H9 (cell line): ENCODE measurements at regions not wholly inside any gene's neighbourhood (a gene's known extent, or its start where the extent isn't known, plus 50 kb on each side); places are given as distances from the start of the nearest gene placed in this dataset.
"Not testable (repeated sequence)": the region's sequence is repeated elsewhere in the genome, so short reads cannot be mapped to it uniquely, and the experiment has no call there.

Experiments used
- DNase-seq: peaks from one replicate; pipeline ENCODE4 v3.0.0-alpha.2; 2017
- H2AFZ ChIP-seq: one replicate; pipeline ENCODE4 v1.6.1; 2013; ENCODE audit warnings: mild to moderate bottlenecking, low read length, control low read depth, moderate library complexity
- H2AK5ac ChIP-seq: 2 replicates; pipeline ENCODE4 v1.6.1; 2013; ENCODE audit warnings: low read length, control low read depth, mixed read lengths; ENCODE audit not compliant: insufficient read length
- H2BK120ac ChIP-seq: one replicate; pipeline ENCODE4 v1.6.1; 2013; ENCODE audit warnings: low read depth, mild to moderate bottlenecking, low read length, control low read depth, inconsistent platforms; ENCODE audit not compliant: poor library complexity, severe bottlenecking
- H2BK12ac ChIP-seq: 2 replicates; pipeline ENCODE4 v1.6.1; 2013; ENCODE audit warnings: low read length, control low read depth, mixed read lengths, low read depth; ENCODE audit not compliant: insufficient read length
- H2BK15ac ChIP-seq: 2 replicates; pipeline ENCODE4 v1.6.1; 2013; ENCODE audit warnings: low read depth, low read length, control low read depth
- H2BK20ac ChIP-seq: one replicate; pipeline ENCODE4 v1.6.1; 2013; ENCODE audit warnings: low read depth, mild to moderate bottlenecking, low read length, control low read depth, inconsistent platforms; ENCODE audit not compliant: poor library complexity, severe bottlenecking
- H2BK5ac ChIP-seq: 2 replicates; pipeline ENCODE4 v1.6.1; 2013; ENCODE audit warnings: low read length, control low read depth, mixed read lengths; ENCODE audit not compliant: insufficient read length
- H3K14ac ChIP-seq: 2 replicates; pipeline ENCODE4 v1.6.1; 2013; ENCODE audit warnings: low read length, control low read depth; ENCODE audit not compliant: insufficient read depth
- H3K18ac ChIP-seq: 2 replicates; pipeline ENCODE4 v1.6.1; 2013; ENCODE audit warnings: low read depth, mild to moderate bottlenecking, mixed read lengths, low read length, control low read depth; ENCODE audit not compliant: insufficient read length
- H3K23ac ChIP-seq: 2 replicates; pipeline ENCODE4 v1.6.1; 2013; ENCODE audit warnings: low read length, control low read depth, mixed read lengths, low read depth; ENCODE audit not compliant: insufficient read length
- H3K23me2 ChIP-seq: 2 replicates; pipeline ENCODE4 v1.6.1; 2013; ENCODE audit warnings: low read depth, mild to moderate bottlenecking, mixed read lengths, low read length, control low read depth; ENCODE audit not compliant: insufficient read length, poor library complexity, severe bottlenecking
- H3K27ac ChIP-seq: 2 replicates; pipeline ENCODE4 v1.5.1; 2013; ENCODE audit warnings: low read length, control low read depth, mixed read lengths, low read depth; ENCODE audit not compliant: insufficient read length
- H3K27me3 ChIP-seq: 2 replicates; pipeline ENCODE4 v1.6.1; 2013; ENCODE audit warnings: low read length, control low read depth, inconsistent platforms; ENCODE audit not compliant: insufficient read depth
- H3K4ac ChIP-seq: 2 replicates; pipeline ENCODE4 v1.6.1; 2013; ENCODE audit warnings: low read depth, mild to moderate bottlenecking, control low read depth, inconsistent platforms, low read length, moderate library complexity
- H3K4me1 ChIP-seq: 2 replicates; pipeline ENCODE4 v1.6.1; 2013; ENCODE audit warnings: low read length, control low read depth, inconsistent platforms; ENCODE audit not compliant: insufficient read depth
- H3K4me2 ChIP-seq: 2 replicates; pipeline ENCODE4 v1.6.1; 2013; ENCODE audit warnings: low read length, control low read depth, mixed read lengths; ENCODE audit not compliant: insufficient read length, insufficient read depth
- H3K56ac ChIP-seq: 2 replicates; pipeline ENCODE4 v1.6.1; 2013; ENCODE audit warnings: low read depth, mild to moderate bottlenecking, mixed read lengths, low read length, control low read depth; ENCODE audit not compliant: insufficient read length
- H3K79me1 ChIP-seq: 2 replicates; pipeline ENCODE4 v1.6.1; 2013; ENCODE audit warnings: low read depth, mild to moderate bottlenecking, moderate library complexity, low read length, control low read depth, inconsistent platforms; ENCODE audit not compliant: insufficient read depth, poor library complexity, severe bottlenecking
- H3K79me2 ChIP-seq: 2 replicates; pipeline ENCODE4 v1.6.1; 2013; ENCODE audit warnings: low read length, control low read depth, inconsistent platforms; ENCODE audit not compliant: insufficient read depth
- H3K9ac ChIP-seq: 2 replicates; pipeline ENCODE4 v1.6.1; 2013; ENCODE audit warnings: low read length, control low read depth, mixed read lengths; ENCODE audit not compliant: insufficient read length; ENCODE audit errors: extremely low read depth
- H3K9me3 ChIP-seq: one replicate; pipeline ENCODE4 v1.6.1; 2013; ENCODE audit warnings: low read depth, low read length, inconsistent platforms; ENCODE audit not compliant: control insufficient read depth
- H3T11ph ChIP-seq: one replicate; pipeline ENCODE4 v1.6.1; 2013; ENCODE audit warnings: mild to moderate bottlenecking, low read length, control low read depth, inconsistent platforms
- H4K20me1 ChIP-seq: one replicate; pipeline ENCODE4 v1.6.1; 2013; ENCODE audit not compliant: control insufficient read depth, insufficient read length, insufficient read depth
- H4K5ac ChIP-seq: 2 replicates; pipeline ENCODE4 v1.6.1; 2013; ENCODE audit warnings: low read depth, mild to moderate bottlenecking, mixed read lengths, low read length, control low read depth; ENCODE audit not compliant: insufficient read length
- H4K8ac ChIP-seq: replicated peaks from 2 replicates; pipeline ENCODE4 v1.6.1; 2013; ENCODE audit warnings: low read length, control low read depth, mixed read lengths, low read depth; ENCODE audit not compliant: insufficient read length
- H4K91ac ChIP-seq: 2 replicates; pipeline ENCODE4 v1.6.1; 2013; ENCODE audit warnings: low read depth, mild to moderate bottlenecking, moderate library complexity, mixed read lengths, low read length, control low read depth; ENCODE audit not compliant: insufficient read length
- H3K27ac Mint-ChIP-seq, 3 experiments: 2 replicates in 2 of 3; 3 replicates in 1 of 3; pipeline ENCODE4 v1.8.0; 2020 to 2021; ENCODE audit warnings: mixed read lengths in 3 of 3, mild to moderate bottlenecking in 1 of 3, moderate library complexity in 1 of 3
- H3K27me3 Mint-ChIP-seq: 2 replicates; pipeline ENCODE4 v1.8.0; 2021; ENCODE audit warnings: low read depth, mild to moderate bottlenecking, moderate library complexity, mixed read lengths
- H3K36me3 Mint-ChIP-seq, 3 experiments: 2 replicates in 2 of 3; 3 replicates in 1 of 3; pipeline ENCODE4 v1.8.0; 2020 to 2021; ENCODE audit warnings: low read depth in 3 of 3, mixed read lengths in 3 of 3; ENCODE audit not compliant: insufficient read depth in 1 of 3
- H3K4me1 Mint-ChIP-seq, 2 experiments: 2 replicates each; pipeline ENCODE4 v1.8.0; 2020; ENCODE audit warnings: mixed read lengths in 2 of 2
- H3K4me3 Mint-ChIP-seq, 2 experiments: 2 replicates in 1 of 2; 3 replicates in 1 of 2; pipeline ENCODE4 v1.8.0; 2020 to 2021; ENCODE audit warnings: mild to moderate bottlenecking in 2 of 2, mixed read lengths in 2 of 2, moderate library complexity in 1 of 2
- H3K9me3 Mint-ChIP-seq, 2 experiments: 2 replicates in 1 of 2; 3 replicates in 1 of 2; pipeline ENCODE4 v1.8.0; 2020; ENCODE audit warnings: mild to moderate bottlenecking in 2 of 2, mixed read lengths in 2 of 2, moderate library complexity in 1 of 2
- WGBS: extraction: QIAGEN DNeasy Blood & Tissue Kit; methylation state at CpG from one replicate; pipeline ENCODE4 v1.1.7; 2013; ENCODE audit warnings: missing lambda C conversion rate, low lambda C conversion rate, mixed read lengths; ENCODE audit not compliant: insufficient read length; ENCODE audit errors: extremely low coverage; 5-methylcytosine and 5-hydroxymethylcytosine counted together
- TF ChIP-seq, protein P1 (sequence below): fragments of 200-600 bp; sonication (generic); conservative IDR thresholded peaks from 3 replicates; pipeline ENCODE4 v1.8.0; 2021; ENCODE audit warnings: antibody characterized with exemption, mild to moderate bottlenecking

DNA sequence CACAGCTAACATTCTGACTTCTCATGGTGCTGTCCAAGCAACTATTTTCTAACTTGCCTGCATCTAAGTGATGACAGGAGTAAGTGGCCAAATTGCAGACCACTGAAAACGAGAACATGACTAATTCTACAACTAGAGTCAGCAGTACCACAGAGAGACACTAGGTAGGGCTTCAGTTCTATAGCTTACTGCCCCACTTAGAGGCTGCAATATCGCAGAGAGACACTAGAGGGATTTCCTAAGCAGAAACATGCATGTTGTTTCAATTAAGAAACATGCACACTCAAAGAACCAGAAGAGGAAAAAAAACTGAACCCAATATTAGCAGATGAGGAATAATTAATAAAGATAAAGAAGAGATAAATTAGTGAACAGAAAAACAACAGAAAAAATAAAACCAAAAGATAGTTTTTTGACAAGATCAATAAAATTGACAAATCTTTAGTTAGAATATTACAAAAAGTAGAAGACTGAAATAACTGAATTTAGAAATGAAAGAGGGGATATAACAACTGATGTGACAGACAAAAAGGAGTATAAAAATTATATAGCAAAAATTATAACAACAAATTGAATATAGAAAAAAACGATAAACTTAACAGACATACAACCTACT lies 100.8 kb downstream of the SPIN4 start:
- H3K27ac Mint-ChIP-seq = no peak overlapping the region
- peaks cover 7% of the 10 kb centered on the region for H3K9me3 ChIP-seq
- DNase-seq = peak; percentile 38

GRCh38 chrX:63242689-63243088 lies 108.4 kb downstream of the SPIN4 start:
- not testable (repeated sequence) for H3K36me3 Mint-ChIP-seq, H3K9me3 ChIP-seq, H3K4me3 Mint-ChIP-seq, H4K91ac ChIP-seq, H2AK5ac ChIP-seq, H3K9ac ChIP-seq, H3K4me1 ChIP-seq, H3K18ac ChIP-seq, H2AFZ ChIP-seq, H3K27me3 Mint-ChIP-seq, H4K8ac ChIP-seq, H2BK5ac ChIP-seq, H4K20me1 ChIP-seq, H3K27me3 ChIP-seq, H4K5ac ChIP-seq, H3K4me2 ChIP-seq, H3K14ac ChIP-seq, H3K9me3 Mint-ChIP-seq, H2BK20ac ChIP-seq, H3K4ac ChIP-seq, H2BK12ac ChIP-seq, H3K27ac ChIP-seq, H2BK15ac ChIP-seq, H3K56ac ChIP-seq, H3K79me1 ChIP-seq, H2BK120ac ChIP-seq, DNase-seq, H3K23ac ChIP-seq, H3T11ph ChIP-seq, H3K23me2 ChIP-seq, H3K79me2 ChIP-seq, H3K27ac Mint-ChIP-seq, H3K4me1 Mint-ChIP-seq
- no CpG with 5 or more reads among the region's 2 CpGs for WGBS

More for the DNA sequence above, 100.8 kb downstream of the SPIN4 start:
- Histone ChIP-seq H3K27me3 (no peaks in the 10 kb centered on the region), H2BK120ac (no peak overlapping the region), H2AK5ac (no peak overlapping the region), H3K23me2 (no peaks in the 10 kb centered on the region), H3K4me1 (no peaks in the 10 kb centered on the region), H3K23ac (no peak overlapping the region), H4K5ac (no peak overlapping the region), H3K79me1 (no peaks in the 10 kb centered on the region), H4K91ac (no peak overlapping the region), H3K9ac (no peak overlapping the region), H3K18ac (no peak overlapping the region), H2AFZ (no peak overlapping the region), H3K79me2 (no peaks in the 10 kb centered on the region), H2BK20ac (no peak overlapping the region), H2BK15ac (no peak overlapping the region), H3K14ac (no peak overlapping the region), H3T11ph (no peak overlapping the region), H2BK5ac (no peak overlapping the region), H3K27ac (no peak overlapping the region), H4K8ac (no peak overlapping the region), H3K56ac (no peak overlapping the region), H3K4ac (no peak overlapping the region), H2BK12ac (no peak overlapping the region), H3K4me2 (no peak overlapping the region), H4K20me1 (no peaks in the 10 kb centered on the region)
- no CpG with 5 or more reads among the region's 3 CpGs for WGBS
- Mint-ChIP-seq H3K27me3 (no peaks in the 10 kb centered on the region), H3K4me3 (no peak overlapping the region), H3K9me3 (peaks cover 19 to 28% of the 10 kb centered on the region in 2 experiments), H3K4me1 (no peaks in the 10 kb centered on the region), H3K36me3 (no peaks in the 10 kb centered on the region; a peak in 1 of 7 replicates)
- TF ChIP-seq, protein P1, sequence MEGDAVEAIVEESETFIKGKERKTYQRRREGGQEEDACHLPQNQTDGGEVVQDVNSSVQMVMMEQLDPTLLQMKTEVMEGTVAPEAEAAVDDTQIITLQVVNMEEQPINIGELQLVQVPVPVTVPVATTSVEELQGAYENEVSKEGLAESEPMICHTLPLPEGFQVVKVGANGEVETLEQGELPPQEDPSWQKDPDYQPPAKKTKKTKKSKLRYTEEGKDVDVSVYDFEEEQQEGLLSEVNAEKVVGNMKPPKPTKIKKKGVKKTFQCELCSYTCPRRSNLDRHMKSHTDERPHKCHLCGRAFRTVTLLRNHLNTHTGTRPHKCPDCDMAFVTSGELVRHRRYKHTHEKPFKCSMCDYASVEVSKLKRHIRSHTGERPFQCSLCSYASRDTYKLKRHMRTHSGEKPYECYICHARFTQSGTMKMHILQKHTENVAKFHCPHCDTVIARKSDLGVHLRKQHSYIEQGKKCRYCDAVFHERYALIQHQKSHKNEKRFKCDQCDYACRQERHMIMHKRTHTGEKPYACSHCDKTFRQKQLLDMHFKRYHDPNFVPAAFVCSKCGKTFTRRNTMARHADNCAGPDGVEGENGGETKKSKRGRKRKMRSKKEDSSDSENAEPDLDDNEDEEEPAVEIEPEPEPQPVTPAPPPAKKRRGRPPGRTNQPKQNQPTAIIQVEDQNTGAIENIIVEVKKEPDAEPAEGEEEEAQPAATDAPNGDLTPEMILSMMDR = peak; percentile 86
